Astrocyte (in vitro differentiated cells and primary cell): ENCODE measurements at regions not wholly inside any gene's neighbourhood (a gene's known extent, or its start where the extent isn't known, plus 50 kb on each side); places are given as distances from the start of the nearest gene placed in this dataset.

Experiments used
- DNase-seq: peaks from one replicate; pipeline ENCODE4 v3.0.0-alpha.2; 2010; ENCODE audit warnings: low read depth
- FAIRE-seq: peaks from 2 replicates; lab custom pipeline; 2011; peaks lifted over from hg19 to GRCh38; lab: Jason Lieb, UNC
- H2AFZ ChIP-seq: 2 replicates; pipeline ENCODE4 v1.6.0; 2012; ENCODE audit warnings: low read depth, low read length, inconsistent platforms
- H3K27ac ChIP-seq: 2 replicates; pipeline ENCODE4 v1.5.1; 2011; ENCODE audit warnings: low read depth, low read length, inconsistent platforms
- H3K27me3 ChIP-seq: 2 replicates; pipeline ENCODE4 v1.6.0; 2011; ENCODE audit warnings: low read length, inconsistent platforms; ENCODE audit not compliant: insufficient read depth
- H3K36me3 ChIP-seq: 2 replicates; pipeline ENCODE4 v1.5.1; 2011; ENCODE audit warnings: low read length, inconsistent platforms; ENCODE audit not compliant: insufficient read depth
- H3K4me1 ChIP-seq: 2 replicates; pipeline ENCODE4 v1.5.1; 2011; ENCODE audit warnings: low read length, inconsistent platforms; ENCODE audit not compliant: insufficient read depth
- H3K4me2 ChIP-seq: 2 replicates; pipeline ENCODE4 v1.6.0; 2012; ENCODE audit warnings: low read length, inconsistent platforms
- H3K4me3 ChIP-seq: 2 replicates; pipeline ENCODE4 v1.5.1; 2011; ENCODE audit warnings: low read depth, mild to moderate bottlenecking, low read length, inconsistent platforms; ENCODE audit not compliant: insufficient read depth
- H3K79me2 ChIP-seq: 2 replicates; pipeline ENCODE4 v1.6.0; 2012; ENCODE audit warnings: mild to moderate bottlenecking, low read length, inconsistent platforms; ENCODE audit not compliant: insufficient read depth
- H3K9ac ChIP-seq: 2 replicates; pipeline ENCODE4 v1.6.0; 2012; ENCODE audit warnings: mild to moderate bottlenecking, low read length, inconsistent platforms
- H3K9me3 ChIP-seq: 2 replicates; pipeline ENCODE4 v1.5.1; 2012; ENCODE audit warnings: low read depth, mild to moderate bottlenecking, low read length, inconsistent platforms; ENCODE audit not compliant: insufficient read depth
- H4K20me1 ChIP-seq: 2 replicates; pipeline ENCODE4 v1.6.0; 2012; ENCODE audit warnings: low read length, inconsistent platforms; ENCODE audit not compliant: insufficient read depth
- H3K27ac Mint-ChIP-seq: one replicate; pipeline ENCODE4 v1.8.0; 2021; ENCODE audit warnings: mild to moderate bottlenecking, mixed read lengths; ENCODE audit not compliant: unreplicated experiment
- H3K27me3 Mint-ChIP-seq: one replicate; pipeline ENCODE4 v1.8.0; 2021; ENCODE audit warnings: low read depth, mixed read lengths; ENCODE audit not compliant: unreplicated experiment
- H3K36me3 Mint-ChIP-seq: one replicate; pipeline ENCODE4 v1.8.0; 2021; ENCODE audit warnings: low read depth, mixed read lengths; ENCODE audit not compliant: unreplicated experiment
- H3K4me1 Mint-ChIP-seq: one replicate; pipeline ENCODE4 v1.8.0; 2021; ENCODE audit warnings: low read depth, mixed read lengths; ENCODE audit not compliant: unreplicated experiment
- H3K4me3 Mint-ChIP-seq: one replicate; pipeline ENCODE4 v1.8.0; 2021; ENCODE audit warnings: mild to moderate bottlenecking, moderate library complexity, mixed read lengths; ENCODE audit not compliant: unreplicated experiment
- H3K9me3 Mint-ChIP-seq: one replicate; pipeline ENCODE4 v1.8.0; 2021; ENCODE audit warnings: mild to moderate bottlenecking, mixed read lengths; ENCODE audit not compliant: unreplicated experiment
- CTCF ChIP-seq: IDR thresholded peaks from 2 replicates; pipeline ENCODE4 v1.5.1; 2011; ENCODE audit warnings: low read depth, mild to moderate bottlenecking, inconsistent platforms, low read length, moderate library complexity; ENCODE audit not compliant: insufficient read depth
- EZH2 ChIP-seq: IDR thresholded peaks from 2 replicates; pipeline ENCODE4 v1.6.1; 2012; ENCODE audit warnings: mild to moderate bottlenecking, low read length, inconsistent platforms; ENCODE audit not compliant: insufficient read depth

DNA sequence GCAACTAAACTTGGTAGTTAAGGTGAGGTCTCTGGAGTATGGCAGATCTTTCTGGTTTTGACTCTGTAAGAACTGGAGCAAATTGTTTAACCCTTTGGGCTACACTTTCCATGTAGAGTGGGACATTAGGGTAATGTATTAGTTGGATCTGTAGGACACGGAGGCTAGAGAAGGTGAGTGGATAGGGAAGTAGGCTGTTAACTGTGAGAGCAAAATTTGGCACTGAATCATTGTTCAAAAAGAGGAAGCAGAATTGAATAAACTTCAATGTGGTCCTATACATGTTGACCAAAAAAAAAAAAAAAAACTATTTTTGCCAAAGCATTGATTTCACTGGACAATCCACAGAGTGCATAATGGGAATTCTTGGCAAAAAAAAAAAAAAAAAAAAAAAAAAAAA lies 370.2 kb upstream of the CHORDC1 start:
- no peak overlapping the region for H2AFZ ChIP-seq
- H3K4me3 ChIP-seq: no peak overlapping the region
- FAIRE-seq: no peak
- no peak for DNase-seq
- TF ChIP-seq EZH2: no peak
- no peak for TF ChIP-seq CTCF
- no peaks in the 10 kb centered on the region for H3K4me1 ChIP-seq
- no peaks in the 10 kb centered on the region for H3K36me3 ChIP-seq
- H3K27me3 ChIP-seq: no peaks in the 10 kb centered on the region
- no peaks in the 10 kb centered on the region for H3K4me1 Mint-ChIP-seq
- H3K9me3 Mint-ChIP-seq: peaks cover 3% of the 10 kb centered on the region
- H3K27ac Mint-ChIP-seq: no peak overlapping the region
- H3K4me2 ChIP-seq: no peak overlapping the region
- no peaks in the 10 kb centered on the region for H3K9me3 ChIP-seq
- H3K27me3 Mint-ChIP-seq: no peaks in the 10 kb centered on the region
- no peaks in the 10 kb centered on the region for H3K79me2 ChIP-seq
- H3K27ac ChIP-seq: no peak overlapping the region
- no peak overlapping the region for H3K4me3 Mint-ChIP-seq
- H3K9ac ChIP-seq: no peak overlapping the region
- H4K20me1 ChIP-seq: no peaks in the 10 kb centered on the region
- no peaks in the 10 kb centered on the region for H3K36me3 Mint-ChIP-seq

DNA sequence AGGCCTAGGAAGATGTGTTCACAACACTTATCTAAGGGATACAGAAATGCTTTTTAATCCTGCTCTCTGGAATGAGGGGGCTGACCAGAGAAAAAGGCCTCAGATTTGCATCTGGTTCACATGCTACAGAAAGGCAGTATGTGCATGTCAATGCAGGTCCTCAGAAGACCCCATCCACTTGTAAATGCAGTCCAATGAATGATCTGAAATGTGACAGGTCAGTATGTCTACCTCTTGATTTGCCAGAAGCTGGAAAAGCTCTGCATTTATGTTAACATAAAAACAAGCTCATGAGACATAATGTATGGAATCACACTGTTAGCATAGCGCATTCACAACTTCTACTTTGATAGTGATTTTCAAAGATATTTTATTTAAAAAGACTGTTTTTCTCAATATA lies 367.4 kb upstream of the CHORDC1 start:
- DNase-seq (no peak), FAIRE-seq (no peak)
- Histone ChIP-seq H3K4me3 (no peak overlapping the region), H3K27ac (no peak overlapping the region), H3K27me3 (no peaks in the 10 kb centered on the region), H3K9ac (no peak overlapping the region), H2AFZ (no peak overlapping the region), H3K4me2 (no peak overlapping the region), H3K79me2 (no peaks in the 10 kb centered on the region), H4K20me1 (no peaks in the 10 kb centered on the region), H3K9me3 (no peaks in the 10 kb centered on the region), H3K4me1 (no peaks in the 10 kb centered on the region), H3K36me3 (no peaks in the 10 kb centered on the region)
- Mint-ChIP-seq H3K4me1 (no peaks in the 10 kb centered on the region), H3K27me3 (no peaks in the 10 kb centered on the region), H3K36me3 (no peaks in the 10 kb centered on the region), H3K27ac (no peak overlapping the region), H3K4me3 (no peak overlapping the region), H3K9me3 (peaks cover 3% of the 10 kb centered on the region)
- TF ChIP-seq CTCF (no peak), EZH2 (no peak)

DNA sequence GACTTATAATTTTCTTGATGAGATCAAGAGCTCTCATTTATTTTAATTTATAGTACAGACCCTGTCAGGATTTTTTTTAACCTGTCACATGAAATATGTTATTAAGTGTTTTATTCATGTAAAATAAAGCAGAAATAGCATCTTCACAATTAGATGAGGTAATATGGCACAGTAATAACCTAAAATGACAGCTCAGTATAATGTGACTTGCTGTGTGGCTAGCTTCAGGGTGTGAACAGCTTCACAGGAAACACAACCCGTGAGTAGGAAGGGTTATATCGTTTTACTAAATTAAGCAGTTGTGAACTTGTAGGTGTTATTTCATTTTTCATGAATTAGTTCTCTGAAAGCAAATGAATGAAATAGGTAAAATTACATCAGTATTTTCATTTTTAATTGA lies 366.9 kb upstream of the CHORDC1 start:
- no peak overlapping the region for H3K27ac ChIP-seq
- H3K4me1 ChIP-seq: no peaks in the 10 kb centered on the region
- no peak overlapping the region for H2AFZ ChIP-seq
- no peaks in the 10 kb centered on the region for H3K79me2 ChIP-seq
- H3K27me3 ChIP-seq: no peaks in the 10 kb centered on the region
- H3K4me3 ChIP-seq: no peak overlapping the region
- no peaks in the 10 kb centered on the region for H3K36me3 Mint-ChIP-seq
- H3K4me1 Mint-ChIP-seq: no peaks in the 10 kb centered on the region
- no peak for TF ChIP-seq CTCF
- H3K9me3 Mint-ChIP-seq: peaks cover 3% of the 10 kb centered on the region
- DNase-seq (no peak), FAIRE-seq (no peak)
- H4K20me1 ChIP-seq: no peaks in the 10 kb centered on the region
- H3K9me3 ChIP-seq: no peaks in the 10 kb centered on the region
- H3K27me3 Mint-ChIP-seq: no peaks in the 10 kb centered on the region
- no peak overlapping the region for H3K4me3 Mint-ChIP-seq
- no peak overlapping the region for H3K4me2 ChIP-seq
- H3K9ac ChIP-seq: no peak overlapping the region
- no peaks in the 10 kb centered on the region for H3K36me3 ChIP-seq
- H3K27ac Mint-ChIP-seq: no peak overlapping the region
